Progenitor cell of endocrine pancreas (in vitro differentiated cells): ENCODE measurements at regions not wholly inside any gene's neighbourhood (a gene's known extent, or its start where the extent isn't known, plus 50 kb on each side); places are given as distances from the start of the nearest gene placed in this dataset.

Source experiments
- DNase-seq: peaks from one replicate; pipeline ENCODE4 v3.0.0; 2021; ENCODE audit warnings: low spot score; ENCODE audit not compliant: unreplicated experiment
- H3K27ac Mint-ChIP-seq: 2 replicates; pipeline ENCODE4 v1.8.0; 2021; ENCODE audit warnings: mild to moderate bottlenecking, moderate library complexity, mixed read lengths
- H3K27me3 Mint-ChIP-seq: 2 replicates; pipeline ENCODE4 v1.8.0; 2021; ENCODE audit warnings: mixed read lengths
- H3K36me3 Mint-ChIP-seq: 2 replicates; pipeline ENCODE4 v1.8.0; 2022; ENCODE audit warnings: mixed read lengths; ENCODE audit not compliant: insufficient read depth
- H3K4me1 Mint-ChIP-seq: 2 replicates; pipeline ENCODE4 v1.8.0; 2021; ENCODE audit warnings: low read depth, mixed read lengths
- H3K4me3 Mint-ChIP-seq: 2 replicates; pipeline ENCODE4 v1.8.0; 2021; ENCODE audit warnings: low read depth, mild to moderate bottlenecking, moderate library complexity, mixed read lengths
- H3K9me3 Mint-ChIP-seq: 2 replicates; pipeline ENCODE4 v1.8.0; 2021; ENCODE audit warnings: low read depth, mixed read lengths
- CTCF ChIP-seq: fragments of 200-600 bp; sonication (generic); IDR thresholded peaks from one replicate; pipeline ENCODE4 v1.5.0; 2021; ENCODE audit warnings: antibody characterized with exemption, mild to moderate bottlenecking; ENCODE audit not compliant: unreplicated experiment

- no peak for TF ChIP-seq CTCF
- Mint-ChIP-seq H3K4me3 (no peak overlapping the region), H3K36me3 (no peaks in the 10 kb centered on the region), H3K9me3 (peaks cover 2% of the 10 kb centered on the region), H3K27ac (no peak overlapping the region), H3K4me1 (no peaks in the 10 kb centered on the region), H3K27me3 (no peaks in the 10 kb centered on the region)
- DNase-seq: no peak
These were observed 1168.0 kb downstream of the SUCLG1 start for GRCh38 chr2:83291083-83291482.

- Mint-ChIP-seq H3K27me3 (no peaks in the 10 kb centered on the region), H3K4me3 (no peak overlapping the region), H3K9me3 (no peaks in the 10 kb centered on the region), H3K36me3 (no peaks in the 10 kb centered on the region), H3K27ac (no peak overlapping the region), H3K4me1 (no peaks in the 10 kb centered on the region)
- DNase-seq: no peak
- no peak for TF ChIP-seq CTCF
These were observed 1176.2 kb downstream of the SUCLG1 start for GRCh38 chr2:83282841-83283240.

- Mint-ChIP-seq H3K4me3 (no peak overlapping the region), H3K27ac (no peak overlapping the region), H3K4me1 (no peaks in the 10 kb centered on the region), H3K9me3 (no peaks in the 10 kb centered on the region), H3K27me3 (no peaks in the 10 kb centered on the region), H3K36me3 (no peaks in the 10 kb centered on the region)
- TF ChIP-seq CTCF: no peak
- no peak for DNase-seq
These were observed 1176.9 kb downstream of the SUCLG1 start for GRCh38 chr2:83282043-83282795.

GRCh38 chr2:83280391-83280790 lies 1178.7 kb downstream of the SUCLG1 start:
- no peaks in the 10 kb centered on the region for H3K36me3 Mint-ChIP-seq
- no peak for DNase-seq
- no peaks in the 10 kb centered on the region for H3K27me3 Mint-ChIP-seq
- H3K4me3 Mint-ChIP-seq: no peak overlapping the region
- H3K9me3 Mint-ChIP-seq: no peaks in the 10 kb centered on the region
- no peak overlapping the region for H3K27ac Mint-ChIP-seq
- no peak for TF ChIP-seq CTCF
- no peaks in the 10 kb centered on the region for H3K4me1 Mint-ChIP-seq

GRCh38 chr2:83273322-83273721 lies 1185.8 kb downstream of the SUCLG1 start:
- DNase-seq: no peak
- Mint-ChIP-seq H3K9me3 (no peaks in the 10 kb centered on the region), H3K4me1 (peaks cover 5% of the 10 kb centered on the region), H3K36me3 (no peaks in the 10 kb centered on the region), H3K27ac (no peak overlapping the region), H3K4me3 (no peak overlapping the region), H3K27me3 (no peaks in the 10 kb centered on the region)
- TF ChIP-seq CTCF: no peak
